HG03439 (cell line): ENCODE measurements at regions not wholly inside any gene's neighbourhood (a gene's known extent, or its start where the extent isn't known, plus 50 kb on each side); places are given as distances from the start of the nearest gene placed in this dataset.

Experiments used
- ATAC-seq: cut with Tn5 transposase; IDR thresholded peaks from one replicate; pipeline ENCODE4 v1.9.1; 2021; ENCODE audit warnings: mild to moderate bottlenecking, moderate library complexity; ENCODE audit not compliant: unreplicated experiment

- ATAC-seq = no peak
Measured at GRCh38 chr6:139497345-139497961, 123.0 kb upstream of the CITED2 start.

- ATAC-seq = no peak
Measured at GRCh38 chr6:139496654-139497344, 122.4 kb upstream of the CITED2 start.

GRCh38 chr6:139494376-139494990 is 120.0 kb upstream of the CITED2 start:
- ATAC-seq = no peak

- ATAC-seq = no peak
Measured at GRCh38 chr6:139490482-139490881, 116.0 kb upstream of the CITED2 start.

GRCh38 chr6:139486476-139486799 is 112.0 kb upstream of the CITED2 start:
- ATAC-seq = no peak

DNA sequence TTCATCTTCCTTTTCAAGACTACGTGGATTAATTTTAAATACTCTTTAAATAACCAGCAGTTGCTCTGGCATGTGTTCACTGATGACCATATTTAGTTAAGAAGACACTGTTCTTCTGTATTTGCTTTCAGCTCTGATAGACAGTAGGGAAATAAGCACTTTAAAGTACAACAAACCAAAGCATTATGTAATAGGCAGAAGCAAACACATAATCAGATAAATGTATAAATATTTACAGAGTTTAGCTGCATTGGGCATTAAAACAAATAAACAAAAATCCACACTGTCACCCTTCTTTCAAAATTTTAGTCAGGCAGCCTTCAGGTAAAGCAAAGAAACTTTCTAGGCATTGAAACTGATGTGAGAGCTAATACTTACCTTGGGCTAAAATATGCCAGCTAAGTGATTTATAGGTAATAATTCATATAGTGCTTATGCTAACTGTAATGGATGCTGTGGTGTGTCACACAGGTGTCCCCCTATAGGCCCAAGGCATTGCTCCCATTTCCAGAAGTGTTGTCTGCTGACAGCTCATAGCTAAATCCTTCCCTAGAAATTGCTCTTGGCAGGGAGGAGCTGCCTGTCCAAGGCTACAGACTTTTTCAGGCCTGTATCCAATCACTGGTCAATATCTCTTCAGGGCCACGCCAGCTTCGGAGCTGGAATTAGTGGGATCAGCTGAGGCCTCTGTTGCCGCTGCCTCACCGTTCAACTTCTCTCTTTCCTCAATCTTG is 111.5 kb upstream of the CITED2 start:
- ATAC-seq = no peak

- no peak for ATAC-seq
Measured at GRCh38 chr6:139485185-139485584, 110.7 kb upstream of the CITED2 start.

- no peak for ATAC-seq
Measured at GRCh38 chr6:139483079-139483478, 108.6 kb upstream of the CITED2 start.

- ATAC-seq = no peak
Measured at GRCh38 chr6:139482287-139482686, 107.8 kb upstream of the CITED2 start.

DNA sequence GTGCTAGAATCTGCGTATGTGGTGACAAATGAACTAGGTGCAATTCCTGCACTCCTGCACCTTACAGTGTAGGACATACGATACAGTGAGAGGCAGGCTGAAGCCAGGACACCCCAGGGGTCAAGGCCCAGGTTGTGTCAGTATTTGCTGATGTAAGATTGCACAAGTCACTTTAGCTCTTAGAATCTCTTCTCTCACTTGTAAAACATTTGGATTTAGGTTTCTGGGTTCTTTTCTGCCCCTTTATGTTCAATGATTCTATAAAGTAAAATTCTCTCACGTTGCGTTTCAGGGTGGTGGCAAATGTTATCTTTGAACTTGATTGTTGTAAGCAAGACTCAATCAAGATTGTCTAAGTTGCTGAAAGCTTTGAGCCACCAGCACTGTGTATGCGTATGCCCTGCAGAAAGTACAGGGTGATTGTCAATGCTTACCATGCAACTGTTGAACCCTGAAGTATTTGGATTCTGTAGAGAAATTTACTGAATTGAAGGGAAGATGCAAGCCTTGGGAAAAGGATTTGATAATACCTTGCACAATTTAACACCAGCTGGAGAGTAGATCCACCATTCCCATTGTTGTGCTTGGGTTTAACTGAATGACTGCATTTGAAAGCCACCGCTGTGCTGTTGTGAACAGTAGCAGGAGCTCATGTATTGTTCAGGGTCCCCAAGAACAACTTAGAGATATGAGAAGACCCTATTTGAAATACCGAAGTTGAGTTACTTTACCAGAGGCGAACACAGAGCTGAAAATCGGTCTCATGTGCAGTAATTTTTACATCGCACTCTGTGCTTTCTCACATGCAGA is 106.1 kb upstream of the CITED2 start:
- no peak for ATAC-seq

DNA sequence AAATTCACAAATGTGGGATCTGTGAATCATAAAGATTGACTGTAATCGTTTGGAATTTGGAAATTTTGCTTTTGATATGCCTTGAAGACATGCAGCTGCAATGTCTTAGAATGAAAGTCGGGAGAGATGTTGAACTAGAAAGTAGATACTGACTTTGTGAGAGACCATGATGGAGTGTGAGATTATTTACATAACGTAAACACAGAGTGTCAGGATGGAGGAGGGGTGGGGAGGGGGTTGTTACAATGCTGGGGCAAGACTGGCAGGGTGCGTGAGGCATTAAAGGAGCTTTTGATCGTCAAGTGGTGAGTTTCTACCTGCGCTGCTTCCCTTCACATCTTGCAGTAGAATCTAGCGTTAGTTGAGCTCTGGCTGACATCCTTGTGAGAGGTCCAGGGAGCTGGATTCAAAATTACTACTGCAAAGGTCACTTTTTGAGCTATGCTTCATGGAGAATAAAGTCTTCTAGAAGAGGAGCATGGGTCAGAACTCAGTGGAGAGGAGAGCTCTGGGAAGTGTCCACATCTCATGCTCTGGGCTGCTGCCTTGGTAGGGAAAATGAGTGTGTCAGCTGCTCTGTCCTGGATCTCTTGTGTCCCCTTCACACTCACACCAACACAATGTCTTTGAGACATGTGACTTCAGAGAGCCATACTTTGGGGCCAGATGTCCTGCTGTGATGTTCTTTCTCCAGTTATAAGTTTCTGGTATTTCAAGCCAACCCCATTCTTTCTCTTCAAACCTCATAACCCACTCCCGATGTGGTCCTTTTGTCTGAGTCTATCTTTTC is 105.2 kb upstream of the CITED2 start:
- ATAC-seq = no peak

- no peak for ATAC-seq
Measured at GRCh38 chr6:139475646-139476045, 101.2 kb upstream of the CITED2 start.

- no peak for ATAC-seq
Measured at GRCh38 chr6:139475241-139475640, 100.8 kb upstream of the CITED2 start.

DNA sequence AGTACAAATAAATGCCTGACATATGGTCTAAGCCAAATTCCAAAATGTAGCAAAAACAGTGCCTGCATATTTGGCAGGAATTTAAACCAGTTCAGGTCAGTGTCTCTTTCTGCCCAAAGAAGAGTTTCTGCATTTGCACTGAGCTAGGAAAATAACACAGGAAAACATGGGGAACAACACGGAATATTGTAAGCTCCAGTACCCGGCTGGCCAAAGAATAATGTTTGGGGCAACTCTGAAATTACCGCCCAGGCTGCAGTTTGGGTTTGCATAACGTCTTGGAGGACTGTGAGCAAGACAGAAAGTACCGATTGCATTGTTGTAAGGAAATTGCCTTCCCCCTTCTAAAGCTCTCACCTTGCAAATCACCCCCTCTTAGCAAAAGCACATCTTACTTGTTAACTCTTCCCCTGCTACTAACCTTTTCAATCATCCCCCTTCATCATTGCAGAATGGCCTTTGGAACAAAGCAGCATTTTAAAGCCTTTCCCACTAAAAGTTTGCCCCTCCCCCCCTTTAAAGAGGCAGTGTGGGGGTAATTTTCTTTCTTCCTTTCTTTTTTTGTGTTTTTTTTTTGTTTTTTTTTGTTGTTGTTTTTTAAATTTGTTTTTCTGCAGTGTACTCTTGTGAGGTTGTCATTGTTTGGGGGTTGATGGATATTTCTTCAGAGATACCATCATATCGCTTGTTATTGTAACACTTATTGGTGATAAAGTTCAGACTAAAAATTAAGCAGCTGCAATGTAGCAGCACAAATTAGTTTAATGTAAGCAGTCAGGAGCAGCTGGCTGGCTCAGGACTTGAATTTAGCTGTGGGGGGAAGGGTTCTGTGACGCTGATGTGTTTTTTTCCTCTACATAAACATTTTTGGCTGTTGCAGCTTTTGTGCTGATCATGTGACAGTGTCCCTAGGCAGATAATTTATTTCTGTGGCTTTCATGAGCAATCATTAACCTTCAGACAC is 100.0 kb upstream of the CITED2 start:
- ATAC-seq = peak; percentile 72

GRCh38 chr6:139473731-139474130 is 99.3 kb upstream of the CITED2 start:
- no peak for ATAC-seq

DNA sequence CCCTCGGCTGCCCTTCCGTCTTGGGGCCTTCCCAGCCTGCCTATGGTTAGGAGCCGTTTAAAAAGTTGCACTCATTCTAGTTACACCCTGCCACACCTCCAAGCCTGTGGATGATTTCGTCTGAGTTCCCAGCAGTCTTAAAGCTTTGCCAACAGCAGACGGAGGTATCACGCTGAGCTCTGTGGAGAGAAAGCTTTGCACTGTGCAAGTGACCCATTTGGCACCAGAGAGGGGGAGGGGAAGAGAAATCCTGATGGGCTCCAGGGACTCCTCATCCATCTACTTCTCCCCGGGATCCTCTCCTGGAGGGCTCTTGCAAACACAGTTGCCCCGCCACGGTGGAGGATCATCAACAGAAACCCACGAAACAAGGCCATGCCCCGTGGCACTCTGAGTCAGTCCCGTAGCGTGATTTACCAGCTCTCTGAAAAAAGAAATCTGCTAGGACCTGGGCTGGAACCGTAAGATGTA is 98.8 kb upstream of the CITED2 start:
- ATAC-seq = no peak

DNA sequence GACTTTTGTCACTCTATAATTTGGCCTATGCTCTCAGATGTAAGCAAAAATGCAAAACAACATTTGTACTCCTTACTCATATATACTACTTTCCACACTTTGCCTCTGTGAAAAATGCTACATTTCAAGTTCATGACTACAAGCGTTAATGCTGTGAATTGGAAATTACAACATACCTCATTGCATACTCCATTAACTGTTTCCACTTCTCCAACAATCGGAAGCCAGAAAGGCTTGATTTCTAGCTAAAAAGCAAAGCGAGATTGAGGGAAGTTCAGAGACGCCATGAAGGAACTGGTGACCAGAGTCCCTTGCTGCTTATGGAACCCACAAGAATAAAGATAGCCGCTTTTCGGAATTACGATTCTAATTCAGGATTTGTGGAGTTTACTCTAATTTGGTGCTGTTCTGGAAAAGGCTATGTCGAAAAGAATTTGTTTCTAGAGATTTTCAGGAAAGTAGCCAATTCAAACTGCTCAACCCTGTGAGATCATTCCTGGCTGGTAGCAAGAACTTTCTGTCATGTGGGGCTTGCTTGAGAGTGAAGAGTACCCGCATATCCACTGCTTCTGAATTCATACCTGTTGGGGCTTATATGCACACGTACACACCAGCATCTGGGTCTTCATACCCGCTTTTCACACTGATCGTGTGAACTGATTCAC is 98.0 kb upstream of the CITED2 start:
- no peak for ATAC-seq

- ATAC-seq = no peak
Measured at GRCh38 chr6:139470997-139471396, 96.5 kb upstream of the CITED2 start.
